ENCODE measurements at regions not wholly inside any gene's neighbourhood (a gene's known extent, or its start where the extent isn't known, plus 50 kb on each side); places are given as distances from the start of the nearest gene placed in this dataset.

GRCh38 chr7:97421307-97421930 is 303.9 kb downstream of the SDHAF3 start:
- TF ChIP-seq RFX5 (IDR thresholded peaks at IDR 0.05; ENCODE audit: low read depth, low read length) (no peak), NFIC (IDR thresholded peaks at IDR 0.05; ENCODE audit: low read depth, low read length) (no peak), HCFC1 (IDR thresholded peaks at IDR 0.05; ENCODE audit: low read length) (no peak), POLR2A (IDR thresholded peaks at IDR 0.05; ENCODE audit: low read depth, low read length) (no peak), USF2 (IDR thresholded peaks at IDR 0.05; ENCODE audit: borderline replicate concordance, low read depth, low read length) (no peak), CREM (IDR thresholded peaks at IDR 0.05; ENCODE audit: low read depth) (no peak), SPI1 (IDR thresholded peaks at IDR 0.05; ENCODE audit: borderline replicate concordance, insufficient read depth, low read depth, low read length) (no peak), CTCF (IDR thresholded peaks at IDR 0.05 in 2 of 3, conservative IDR thresholded peaks at IDR 0.05 in 1 of 3; ENCODE audit: control insufficient read depth in 2 of 3, extremely low read depth in 1 of 3, insufficient read depth in 1 of 3, low read depth in 3 of 3, low read length in 3 of 3) (no peak)
- TF ChIP-seq, protein P1, sequence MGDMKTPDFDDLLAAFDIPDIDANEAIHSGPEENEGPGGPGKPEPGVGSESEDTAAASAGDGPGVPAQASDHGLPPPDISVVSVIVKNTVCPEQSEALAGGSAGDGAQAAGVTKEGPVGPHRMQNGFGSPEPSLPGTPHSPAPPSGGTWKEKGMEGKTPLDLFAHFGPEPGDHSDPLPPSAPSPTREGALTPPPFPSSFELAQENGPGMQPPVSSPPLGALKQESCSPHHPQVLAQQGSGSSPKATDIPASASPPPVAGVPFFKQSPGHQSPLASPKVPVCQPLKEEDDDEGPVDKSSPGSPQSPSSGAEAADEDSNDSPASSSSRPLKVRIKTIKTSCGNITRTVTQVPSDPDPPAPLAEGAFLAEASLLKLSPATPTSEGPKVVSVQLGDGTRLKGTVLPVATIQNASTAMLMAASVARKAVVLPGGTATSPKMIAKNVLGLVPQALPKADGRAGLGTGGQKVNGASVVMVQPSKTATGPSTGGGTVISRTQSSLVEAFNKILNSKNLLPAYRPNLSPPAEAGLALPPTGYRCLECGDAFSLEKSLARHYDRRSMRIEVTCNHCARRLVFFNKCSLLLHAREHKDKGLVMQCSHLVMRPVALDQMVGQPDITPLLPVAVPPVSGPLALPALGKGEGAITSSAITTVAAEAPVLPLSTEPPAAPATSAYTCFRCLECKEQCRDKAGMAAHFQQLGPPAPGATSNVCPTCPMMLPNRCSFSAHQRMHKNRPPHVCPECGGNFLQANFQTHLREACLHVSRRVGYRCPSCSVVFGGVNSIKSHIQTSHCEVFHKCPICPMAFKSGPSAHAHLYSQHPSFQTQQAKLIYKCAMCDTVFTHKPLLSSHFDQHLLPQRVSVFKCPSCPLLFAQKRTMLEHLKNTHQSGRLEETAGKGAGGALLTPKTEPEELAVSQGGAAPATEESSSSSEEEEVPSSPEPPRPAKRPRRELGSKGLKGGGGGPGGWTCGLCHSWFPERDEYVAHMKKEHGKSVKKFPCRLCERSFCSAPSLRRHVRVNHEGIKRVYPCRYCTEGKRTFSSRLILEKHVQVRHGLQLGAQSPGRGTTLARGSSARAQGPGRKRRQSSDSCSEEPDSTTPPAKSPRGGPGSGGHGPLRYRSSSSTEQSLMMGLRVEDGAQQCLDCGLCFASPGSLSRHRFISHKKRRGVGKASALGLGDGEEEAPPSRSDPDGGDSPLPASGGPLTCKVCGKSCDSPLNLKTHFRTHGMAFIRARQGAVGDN (IDR thresholded peaks at IDR 0.05): no peak

Data from GM12878 (cell line).